ENCODE measurements at regions not wholly inside any gene's neighbourhood (a gene's known extent, or its start where the extent isn't known, plus 50 kb on each side); places are given as distances from the start of the nearest gene placed in this dataset.

DNA sequence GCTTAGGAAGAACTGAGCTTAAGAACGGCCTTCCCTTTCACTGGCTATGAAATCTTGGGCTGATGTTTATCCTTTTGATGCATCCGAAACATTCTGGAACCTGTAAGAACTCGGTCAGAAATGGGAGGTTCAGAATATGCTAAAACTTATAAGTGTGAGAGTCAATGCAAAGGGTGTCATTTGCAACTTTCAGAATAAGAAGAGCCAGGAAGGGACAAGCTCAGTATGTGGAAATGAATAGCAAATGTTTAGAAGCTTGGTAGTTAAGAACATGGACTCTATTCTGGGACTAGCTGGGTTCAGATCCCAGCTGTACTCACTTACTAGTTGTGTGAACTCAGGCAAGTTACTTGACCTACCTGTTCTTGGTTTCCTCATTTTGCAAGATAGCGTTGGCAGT, 234.1 kb downstream of the OMA1 start:
- H3K4me1 Mint-ChIP-seq = no peaks in the 10 kb centered on the region
- H3K4me1 ChIP-seq (ENCODE audit: control insufficient read depth in 2 of 2, insufficient read depth in 2 of 2, low read length in 2 of 2) = no peaks in the 10 kb centered on the region
- H3K27me3 ChIP-seq (replicated peaks in 1 of 4; ENCODE audit: control extremely low read depth in 1 of 4, control insufficient read depth in 3 of 4, insufficient read depth in 4 of 4, low read length in 3 of 4) = no peaks in the 10 kb centered on the region
- no peak overlapping the region for H3K4me3 ChIP-seq (ENCODE audit: control extremely low read depth in 1 of 5, extremely low read depth in 1 of 5, insufficient read depth in 1 of 5, low read depth in 2 of 5, low read length in 4 of 5)
- H3K36me3 ChIP-seq (replicated peaks in 1 of 2; ENCODE audit: control extremely low read depth in 1 of 2, control insufficient read depth in 1 of 2, extremely low read depth in 1 of 2, insufficient read depth in 2 of 2, low read length in 1 of 2) = no peaks in the 10 kb centered on the region
- DNase-seq (no peak), ATAC-seq (ENCODE audit: low read depth) (no peak)
- WGBS (ENCODE audit: insufficient coverage) = 89% methylated on average over 3 of the region's 4 CpGs
- no peaks in the 10 kb centered on the region for H4K20me1 ChIP-seq (ENCODE audit: control insufficient read depth, insufficient read depth, low read length, poor library complexity, severe bottlenecking)
- ChIA-PET CTCF (no interaction called here), POLR2A (no interaction called here)
- H3K9me3 ChIP-seq (ENCODE audit: control extremely low read depth in 1 of 3, control insufficient read depth in 2 of 3, insufficient read depth in 1 of 3, low read length in 2 of 3) = no peaks in the 10 kb centered on the region
- intact Hi-C loops (cut with micrococcal nuclease) = no loop called here
- no peak overlapping the region for H3K27ac ChIP-seq (ENCODE audit: low read length in 2 of 2)
- H3K4me2 ChIP-seq (replicated peaks; ENCODE audit: low read depth, low read length, poor library complexity, severe bottlenecking) = no peak overlapping the region
- H3K9ac ChIP-seq (ENCODE audit: low read length) = no peak overlapping the region
- no peaks in the 10 kb centered on the region for H3K79me2 ChIP-seq (ENCODE audit: control insufficient read depth, insufficient read depth, low read length)
- no peaks in the 10 kb centered on the region for H3K9me3 Mint-ChIP-seq (ENCODE audit: insufficient read depth)
- H3K27ac Mint-ChIP-seq = no peak overlapping the region
- TF ChIP-seq, protein P1, sequence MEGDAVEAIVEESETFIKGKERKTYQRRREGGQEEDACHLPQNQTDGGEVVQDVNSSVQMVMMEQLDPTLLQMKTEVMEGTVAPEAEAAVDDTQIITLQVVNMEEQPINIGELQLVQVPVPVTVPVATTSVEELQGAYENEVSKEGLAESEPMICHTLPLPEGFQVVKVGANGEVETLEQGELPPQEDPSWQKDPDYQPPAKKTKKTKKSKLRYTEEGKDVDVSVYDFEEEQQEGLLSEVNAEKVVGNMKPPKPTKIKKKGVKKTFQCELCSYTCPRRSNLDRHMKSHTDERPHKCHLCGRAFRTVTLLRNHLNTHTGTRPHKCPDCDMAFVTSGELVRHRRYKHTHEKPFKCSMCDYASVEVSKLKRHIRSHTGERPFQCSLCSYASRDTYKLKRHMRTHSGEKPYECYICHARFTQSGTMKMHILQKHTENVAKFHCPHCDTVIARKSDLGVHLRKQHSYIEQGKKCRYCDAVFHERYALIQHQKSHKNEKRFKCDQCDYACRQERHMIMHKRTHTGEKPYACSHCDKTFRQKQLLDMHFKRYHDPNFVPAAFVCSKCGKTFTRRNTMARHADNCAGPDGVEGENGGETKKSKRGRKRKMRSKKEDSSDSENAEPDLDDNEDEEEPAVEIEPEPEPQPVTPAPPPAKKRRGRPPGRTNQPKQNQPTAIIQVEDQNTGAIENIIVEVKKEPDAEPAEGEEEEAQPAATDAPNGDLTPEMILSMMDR (IDR thresholded peaks at IDR 0.05) = no peak
- no peak for TF ChIP-seq EZH2 (IDR thresholded peaks at IDR 0.05; ENCODE audit: borderline replicate concordance, insufficient read depth, low read depth, low read length, poor library complexity, severe bottlenecking)
- no peak overlapping the region for H3K4me3 Mint-ChIP-seq
- no peaks in the 10 kb centered on the region for H3K27me3 Mint-ChIP-seq
- no peak overlapping the region for H2AFZ ChIP-seq (ENCODE audit: insufficient read depth, low read depth, low read length, poor library complexity, severe bottlenecking)

DNA sequence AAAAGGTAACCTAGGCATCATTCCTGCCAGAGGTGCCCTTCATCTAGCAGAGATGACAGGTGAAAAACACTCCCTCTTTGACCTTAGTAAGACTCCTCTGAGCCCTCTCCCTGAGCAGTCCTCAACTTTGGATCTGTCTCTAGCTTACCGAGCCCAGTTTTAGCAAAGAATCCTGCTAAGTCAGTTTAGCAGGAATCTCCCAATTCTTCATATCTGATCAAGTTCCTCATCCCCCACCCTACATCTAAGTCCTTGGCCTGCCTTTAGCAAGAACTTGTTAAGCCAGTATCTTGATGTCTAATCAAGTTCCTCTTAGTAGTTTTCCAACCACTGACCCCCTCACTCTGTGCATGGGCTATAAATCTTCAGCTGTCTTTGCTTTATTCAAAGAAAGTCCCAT, 235.6 kb downstream of the OMA1 start:
- H3K27ac ChIP-seq (ENCODE audit: low read length in 2 of 2) = no peak overlapping the region
- DNase-seq (no peak), ATAC-seq (ENCODE audit: low read depth) (no peak)
- no peak overlapping the region for H3K4me2 ChIP-seq (replicated peaks; ENCODE audit: low read depth, low read length, poor library complexity, severe bottlenecking)
- Mint-ChIP-seq H3K4me1 (no peaks in the 10 kb centered on the region), H3K4me3 (no peak overlapping the region), H3K27ac (no peak overlapping the region), H3K9me3 (ENCODE audit: insufficient read depth) (no peaks in the 10 kb centered on the region), H3K27me3 (no peaks in the 10 kb centered on the region)
- no peak overlapping the region for H3K4me3 ChIP-seq (ENCODE audit: control extremely low read depth in 1 of 5, extremely low read depth in 1 of 5, insufficient read depth in 1 of 5, low read depth in 2 of 5, low read length in 4 of 5)
- intact Hi-C loops (cut with micrococcal nuclease) = no loop called here
- no peak for TF ChIP-seq EZH2 (IDR thresholded peaks at IDR 0.05; ENCODE audit: borderline replicate concordance, insufficient read depth, low read depth, low read length, poor library complexity, severe bottlenecking)
- TF ChIP-seq, protein P1 (IDR thresholded peaks at IDR 0.05) = no peak
- no peaks in the 10 kb centered on the region for H3K4me1 ChIP-seq (ENCODE audit: control insufficient read depth in 2 of 2, insufficient read depth in 2 of 2, low read length in 2 of 2)
- no peaks in the 10 kb centered on the region for H4K20me1 ChIP-seq (ENCODE audit: control insufficient read depth, insufficient read depth, low read length, poor library complexity, severe bottlenecking)
- H3K9ac ChIP-seq (ENCODE audit: low read length) = no peak overlapping the region
- no peak overlapping the region for H2AFZ ChIP-seq (ENCODE audit: insufficient read depth, low read depth, low read length, poor library complexity, severe bottlenecking)
- H3K27me3 ChIP-seq (replicated peaks in 1 of 4; ENCODE audit: control extremely low read depth in 1 of 4, control insufficient read depth in 3 of 4, insufficient read depth in 4 of 4, low read length in 3 of 4) = no peaks in the 10 kb centered on the region
- no peaks in the 10 kb centered on the region for H3K79me2 ChIP-seq (ENCODE audit: control insufficient read depth, insufficient read depth, low read length)
- ChIA-PET CTCF (no interaction called here), POLR2A (no interaction called here)
- H3K36me3 ChIP-seq (replicated peaks in 1 of 2; ENCODE audit: control extremely low read depth in 1 of 2, control insufficient read depth in 1 of 2, extremely low read depth in 1 of 2, insufficient read depth in 2 of 2, low read length in 1 of 2) = no peaks in the 10 kb centered on the region
- no peaks in the 10 kb centered on the region for H3K9me3 ChIP-seq (ENCODE audit: control extremely low read depth in 1 of 3, control insufficient read depth in 2 of 3, insufficient read depth in 1 of 3, low read length in 2 of 3)
- WGBS (ENCODE audit: insufficient coverage) = 91% methylated on average over 1 of the region's 1 CpG
